ENCODE measurements at regions not wholly inside any gene's neighbourhood (a gene's known extent, or its start where the extent isn't known, plus 50 kb on each side); places are given as distances from the start of the nearest gene placed in this dataset.

DNA sequence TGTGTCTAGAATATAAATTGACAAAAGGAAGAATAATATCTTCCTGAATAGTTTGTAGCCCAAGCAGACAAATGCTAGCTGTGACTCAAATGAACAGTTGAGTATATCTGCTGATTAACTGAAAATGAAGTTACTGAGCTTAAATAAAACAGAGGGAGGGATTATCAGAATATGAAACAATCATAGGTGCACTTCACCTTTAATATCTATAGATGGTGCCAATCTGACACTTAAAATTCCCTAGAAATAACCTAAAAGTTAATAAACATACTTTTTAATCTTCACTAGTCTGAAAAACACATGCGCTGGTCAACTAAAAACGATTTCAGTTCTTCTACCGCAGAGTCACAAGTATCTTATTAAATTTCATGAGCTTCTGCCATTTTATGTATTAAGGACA is 280.8 kb upstream of the RASA1 start:
- TF ChIP-seq POLR2A (IDR thresholded peaks at IDR 0.05) (no peak), CTCF (IDR thresholded peaks at IDR 0.05) (no peak)
- 80 to 87% methylated on average over 3 of the region's 3 CpGs for WGBS, 2 donors
- no peak overlapping the region for H3K4me3 ChIP-seq (ENCODE audit: low read depth, poor library complexity, severe bottlenecking)
- DNase-seq (ENCODE audit: low spot score in 2 of 2), result no peak
- intact Hi-C loops (cut with DNase I; ENCODE audit: low total_unique reads), result no loop called here

DNA sequence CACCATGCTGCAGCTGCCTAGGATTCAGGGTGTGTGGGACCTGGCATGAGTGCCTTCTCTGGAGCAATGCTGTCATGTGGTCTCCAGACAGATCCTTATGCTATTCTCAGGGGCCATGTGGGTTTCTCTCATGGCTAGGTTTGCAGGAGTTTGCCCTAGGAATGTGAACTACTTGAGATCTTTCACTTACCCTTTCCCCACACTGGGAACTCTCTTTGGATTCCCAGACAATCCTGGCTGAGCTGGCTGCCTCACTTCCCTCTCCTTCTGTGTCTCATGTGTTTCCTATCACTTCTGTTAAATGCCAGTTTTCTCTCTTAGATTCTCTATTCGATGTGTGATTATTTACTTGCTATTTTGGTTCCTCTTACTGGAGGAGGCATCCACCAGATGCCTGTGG is 270.2 kb upstream of the RASA1 start:
- intact Hi-C loops (cut with DNase I; ENCODE audit: low total_unique reads), result no loop called here
- H3K4me3 ChIP-seq (ENCODE audit: low read depth, poor library complexity, severe bottlenecking), result no peak overlapping the region
- WGBS, 2 donors, result 42 to 44% methylated on average over 1 of the region's 1 CpG
- no peak for TF ChIP-seq POLR2A (IDR thresholded peaks at IDR 0.05)
- TF ChIP-seq CTCF (IDR thresholded peaks at IDR 0.05), result no peak
- no peak for DNase-seq (ENCODE audit: low spot score in 2 of 2)

GRCh38 chr5:86999951-87000350 is 267.7 kb upstream of the RASA1 start:
- 89 to 95% methylated on average over 5 of the region's 5 CpGs for WGBS, 2 donors
- no peak for DNase-seq (ENCODE audit: low spot score in 2 of 2)
- intact Hi-C loops (cut with DNase I; ENCODE audit: low total_unique reads), result no loop called here
- TF ChIP-seq POLR2A (IDR thresholded peaks at IDR 0.05), result no peak
- no peak for TF ChIP-seq CTCF (IDR thresholded peaks at IDR 0.05)
- H3K4me3 ChIP-seq (ENCODE audit: low read depth, poor library complexity, severe bottlenecking), result no peak overlapping the region

- intact Hi-C loops (cut with DNase I; ENCODE audit: low total_unique reads), result no loop called here
- WGBS, 2 donors, result 64 to 67% methylated on average over 3 of the region's 3 CpGs
Measured at GRCh38 chr5:87002485-87002884, 265.2 kb upstream of the RASA1 start.

DNA sequence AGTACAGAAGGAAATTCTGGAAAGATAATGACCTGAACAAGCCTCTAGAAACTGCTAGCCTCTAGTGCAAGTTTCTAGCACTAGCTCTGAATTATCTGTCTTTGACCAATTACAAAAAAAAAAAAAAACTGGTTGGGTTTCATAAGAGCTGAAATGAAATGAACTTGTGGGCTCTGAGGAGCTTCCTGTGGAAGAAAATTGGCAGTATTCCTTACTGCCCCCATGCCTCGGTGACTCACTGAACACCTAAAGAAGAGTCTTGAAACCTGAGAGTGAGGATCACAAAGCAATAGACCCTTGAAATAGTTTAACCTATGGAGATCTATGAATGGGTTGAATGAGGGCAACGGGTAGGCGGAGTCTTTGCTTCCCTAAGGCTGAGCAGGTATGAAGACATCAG is 263.6 kb upstream of the RASA1 start:
- intact Hi-C loops (cut with DNase I; ENCODE audit: low total_unique reads), result no loop called here
- DNase-seq (ENCODE audit: low spot score in 2 of 2), result no peak
- TF ChIP-seq POLR2A (IDR thresholded peaks at IDR 0.05), result no peak
- TF ChIP-seq CTCF (IDR thresholded peaks at IDR 0.05), result no peak
- H3K4me3 ChIP-seq (ENCODE audit: low read depth, poor library complexity, severe bottlenecking), result no peak overlapping the region
- 92 to 96% methylated on average over 3 of the region's 3 CpGs for WGBS, 2 donors

More at GRCh38 chr5:87002485-87002884, 265.2 kb upstream of the RASA1 start:
- DNase-seq (ENCODE audit: low spot score in 2 of 2), result no peak
- no peak overlapping the region for H3K4me3 ChIP-seq (ENCODE audit: low read depth, poor library complexity, severe bottlenecking)
- TF ChIP-seq POLR2A (IDR thresholded peaks at IDR 0.05) (no peak), CTCF (IDR thresholded peaks at IDR 0.05) (no peak)

GRCh38 chr5:87007737-87008136 is 259.9 kb upstream of the RASA1 start:
- no peak for TF ChIP-seq CTCF (IDR thresholded peaks at IDR 0.05)
- TF ChIP-seq POLR2A (IDR thresholded peaks at IDR 0.05), result no peak
- H3K4me3 ChIP-seq (ENCODE audit: low read depth, poor library complexity, severe bottlenecking), result no peak overlapping the region
- intact Hi-C loops (cut with DNase I; ENCODE audit: low total_unique reads), result no loop called here
- DNase-seq (ENCODE audit: low spot score in 2 of 2), result no peak

All from lower leg skin (tissue), 4 donors.